GM12878 (cell line): ENCODE measurements at regions not wholly inside any gene's neighbourhood (a gene's known extent, or its start where the extent isn't known, plus 50 kb on each side); places are given as distances from the start of the nearest gene placed in this dataset.

Experiments
- ATAC-seq: fragments of 200-7000 bp; cut with Tn5 transposase; 3 replicates; pipeline ENCODE4 v1.9.1; 2020; ENCODE audit warnings: mild to moderate bottlenecking, moderate library complexity
- BruUV-seq: library from RNA; stranded (reverse); fragments of 400-500 nt; replicated peaks from 2 replicates; lab custom pipeline; 2021; lab: Mats Ljungman, UMichigan
- CTCF ChIA-PET: fragments of 300-600 bp; sonication (Branson Sonifier 250); formaldehyde crosslinking; extraction: SDS; loops from one replicate; lab custom pipeline; 2021; ENCODE audit warnings: inconsistent platforms; lab: Yijun Ruan, JAX
- POLR2A ChIA-PET: fragments of 350-600 bp; formaldehyde crosslinking; extraction: SDS; loops from one replicate; lab custom pipeline; 2021; ENCODE audit warnings: inconsistent platforms; lab: Charles Lee
- RAD21 ChIA-PET: fragments of 300-600 bp; sonication (Branson Sonifier 250); formaldehyde crosslinking; loops from one replicate; lab custom pipeline; 2023; ENCODE audit warnings: antibody characterized with exemption; ENCODE audit not compliant: unreplicated experiment; lab: Charles Lee
- SMC1A ChIA-PET: fragments of 300-600 bp; sonication (Branson Sonifier 250); formaldehyde crosslinking; loops from one replicate; lab custom pipeline; 2023; ENCODE audit not compliant: unreplicated experiment, uncharacterized antibody; lab: Charles Lee
- DNase-seq: peaks from one replicate; pipeline ENCODE4 v3.0.0-alpha.2; 2011; ENCODE audit warnings: low read depth, low spot score
- FAIRE-seq: peaks from 3 replicates; lab custom pipeline; 2011; peaks lifted over from hg19 to GRCh38; lab: Jason Lieb, UNC
- H2AFZ ChIP-seq: 2 replicates; pipeline ENCODE4 v1.6.0; 2011; ENCODE audit warnings: low read depth, low read length, control low read depth; ENCODE audit not compliant: control insufficient read depth
- H3K27ac ChIP-seq: 2 replicates; pipeline ENCODE4 v1.5.1; 2011; ENCODE audit warnings: control low read depth; ENCODE audit not compliant: control insufficient read depth, insufficient read depth
- H3K27me3 ChIP-seq, 2 experiments: replicated peaks in 1 of 2; 2 replicates each; pipeline versions ENCODE4 v1.6.0 to v1.6.1; 2011; ENCODE audit warnings: low read length in 1 of 2; ENCODE audit not compliant: control insufficient read depth in 2 of 2, insufficient read depth in 2 of 2
- H3K36me3 ChIP-seq, 2 experiments: 2 replicates each; pipeline ENCODE4 v1.5.1; 2011; ENCODE audit warnings: low read length in 1 of 2; ENCODE audit not compliant: control insufficient read depth in 2 of 2, insufficient read depth in 2 of 2
- H3K4me1 ChIP-seq: 2 replicates; pipeline ENCODE4 v1.6.1; 2011; ENCODE audit warnings: mild to moderate bottlenecking, low read length, moderate library complexity, mixed read lengths; ENCODE audit not compliant: control insufficient read depth, insufficient read depth
- H3K4me2 ChIP-seq: 2 replicates; pipeline ENCODE4 v1.6.0; 2011; ENCODE audit warnings: control low read depth; ENCODE audit not compliant: control insufficient read depth, insufficient read depth
- H3K4me3 ChIP-seq: fragments of 200-600 bp; sonication (generic); 2 replicates; pipeline ENCODE4 v1.5.1; 2016
- H3K79me2 ChIP-seq: 2 replicates; pipeline ENCODE4 v1.6.0; 2011; ENCODE audit warnings: low read length; ENCODE audit not compliant: control insufficient read depth, insufficient read depth
- H3K9ac ChIP-seq: 2 replicates; pipeline ENCODE4 v1.8.0; 2011; ENCODE audit warnings: low read length, control low read depth, mixed read lengths; ENCODE audit not compliant: control insufficient read depth, insufficient read depth
- H3K9me3 ChIP-seq: replicated peaks from 3 replicates; pipeline ENCODE4 v1.5.1; 2011; ENCODE audit warnings: mild to moderate bottlenecking, low read length; ENCODE audit not compliant: control insufficient read depth, insufficient read depth
- H4K20me1 ChIP-seq: 2 replicates; pipeline ENCODE4 v1.6.0; 2011; ENCODE audit not compliant: control insufficient read depth, insufficient read depth
- BMI1 ChIP-seq: fragments of 450-650 bp; IDR thresholded peaks from 2 replicates; pipeline ENCODE4 v1.6.1; 2016; ENCODE audit warnings: mild to moderate bottlenecking, moderate library complexity, borderline replicate concordance
- CHD2 ChIP-seq: IDR thresholded peaks from 2 replicates; pipeline ENCODE4 v1.6.1; 2011; ENCODE audit warnings: low read depth, low read length, improper control_type of control experiment, borderline replicate concordance
- LARP7 ChIP-seq: fragments of 450-650 bp; IDR thresholded peaks from 2 replicates; pipeline ENCODE4 v1.6.1; 2017; ENCODE audit warnings: mild to moderate bottlenecking
- POLR2AphosphoS2 ChIP-seq: IDR thresholded peaks from 2 replicates; pipeline ENCODE4 v1.6.1; 2011; ENCODE audit warnings: low read depth, mild to moderate bottlenecking, low read length, improper control_type of control experiment, moderate library complexity
- SP1 ChIP-seq: IDR thresholded peaks from one replicate; pipeline ENCODE4 v1.6.1; 2011; ENCODE audit warnings: low read depth, low read length
- TCF12 ChIP-seq: IDR thresholded peaks from 2 replicates; pipeline ENCODE4 v1.6.1; 2011; ENCODE audit warnings: low read depth, mild to moderate bottlenecking, low read length
- YY1 ChIP-seq: IDR thresholded peaks from 2 replicates; pipeline ENCODE4 v1.6.1; 2011; ENCODE audit warnings: low read depth, mild to moderate bottlenecking, low read length
- ZSCAN29 ChIP-seq: fragments of 450-650 bp; IDR thresholded peaks from 2 replicates; pipeline ENCODE4 v1.6.1; 2017; ENCODE audit warnings: mild to moderate bottlenecking, moderate library complexity
- WGBS: methylation state at CpG from one replicate; pipeline ENCODE4 v1.1.6; 2016; ENCODE audit warnings: low lambda C conversion rate; ENCODE audit not compliant: insufficient replicate concordance, insufficient coverage; ENCODE audit errors: missing lambda C conversion rate; 5-methylcytosine and 5-hydroxymethylcytosine counted together
- in situ Hi-C: fragments of 300-500 bp; cut with MboI; formaldehyde crosslinking; loops from 9 replicates; pipeline ENCODE4 v1.14.3; 2018; ENCODE audit warnings: mixed read lengths
- intact Hi-C: fragments of 100-400 bp; cut with micrococcal nuclease; formaldehyde crosslinking; loops from one replicate; pipeline ENCODE4 v1.14.2; 2022; ENCODE audit not compliant: unreplicated experiment

GRCh38 chr17:74070998-74071679, 132.3 kb upstream of the RPL38 start:
- ChIA-PET POLR2A (no interaction called here), SMC1A (no interaction called here), CTCF (no interaction called here), RAD21 (no interaction called here)
- intact Hi-C loops (no loop called here), in situ Hi-C loops (no loop called here)
- Histone ChIP-seq H3K79me2 (no peaks in the 10 kb centered on the region), H3K27ac (no peak overlapping the region), H3K4me3 (no peak overlapping the region), H3K4me2 (no peak overlapping the region), H3K27me3 (peaks cover 0 to 2% of the 10 kb centered on the region in 2 experiments; a peak in 1 of 4 replicates), H3K9me3 (no peaks in the 10 kb centered on the region; the same call in 2 of the 3 replicates), H2AFZ (no peak overlapping the region), H4K20me1 (no peaks in the 10 kb centered on the region), H3K4me1 (no peaks in the 10 kb centered on the region), H3K9ac (no peak overlapping the region), H3K36me3 (no peaks in the 10 kb centered on the region)
- DNase-seq (no peak), ATAC-seq (no peak), FAIRE-seq (no peak)
- 43% methylated on average over 12 of the region's 12 CpGs for WGBS
- TF ChIP-seq ZSCAN29 (no peak), YY1 (no peak), BMI1 (no peak), SP1 (no peak), LARP7 (no peak), TCF12 (no peak)
- no TSS peak for BruUV-seq

- in situ Hi-C loops (no loop called here), intact Hi-C loops (no loop called here)
- Histone ChIP-seq H3K27ac (no peak overlapping the region), H3K4me2 (no peak overlapping the region), H2AFZ (no peak overlapping the region), H4K20me1 (no peaks in the 10 kb centered on the region), H3K4me1 (no peaks in the 10 kb centered on the region), H3K9ac (no peak overlapping the region), H3K27me3 (peaks cover 0 to 2% of the 10 kb centered on the region in 2 experiments; a peak in 1 of 4 replicates), H3K36me3 (no peaks in the 10 kb centered on the region), H3K9me3 (no peaks in the 10 kb centered on the region; the same call in 2 of the 3 replicates), H3K79me2 (no peaks in the 10 kb centered on the region), H3K4me3 (no peak overlapping the region)
- CTCF ChIA-PET, result no interaction called here
- POLR2A ChIA-PET, result no interaction called here
- ATAC-seq, result no peak
- WGBS, result 15% methylated on average over 4 of the region's 4 CpGs
- no TSS peak for BruUV-seq
- no peak for FAIRE-seq
- no peak for DNase-seq
- RAD21 ChIA-PET, result no interaction called here
- TF ChIP-seq CHD2 (no peak), POLR2AphosphoS2 (no peak)
- SMC1A ChIA-PET, result no interaction called here
Observed at GRCh38 chr17:74072340-74072739, 131.1 kb upstream of the RPL38 start.
